ENCODE measurements at regions not wholly inside any gene's neighbourhood (a gene's known extent, or its start where the extent isn't known, plus 50 kb on each side); places are given as distances from the start of the nearest gene placed in this dataset.

GRCh38 chr16:73713778-73714495 lies 582.7 kb upstream of the PSMD7 start:
- in situ Hi-C loops (cut with MboI; ENCODE audit: low pct_unique_long_range_greater_than_20kb, low sequenced_read_pairs, unreplicated experiment) = no loop called here
- DNase-seq (ENCODE audit: low spot score) = no peak
- TF ChIP-seq CTCF (IDR thresholded peaks at IDR 0.05; ENCODE audit: extremely low read depth, insufficient read depth, missing control alignments) = peak; percentile 12

- in situ Hi-C loops (cut with MboI; ENCODE audit: low pct_unique_long_range_greater_than_20kb, low sequenced_read_pairs, unreplicated experiment) = no loop called here
- no peak for TF ChIP-seq CTCF (IDR thresholded peaks at IDR 0.05; ENCODE audit: extremely low read depth, insufficient read depth, missing control alignments)
- DNase-seq (ENCODE audit: low spot score) = no peak
These were observed 583.4 kb upstream of the PSMD7 start for GRCh38 chr16:73713251-73713650.

- TF ChIP-seq CTCF (IDR thresholded peaks at IDR 0.05; ENCODE audit: extremely low read depth, insufficient read depth, missing control alignments) = no peak
- in situ Hi-C loops (cut with MboI; ENCODE audit: low pct_unique_long_range_greater_than_20kb, low sequenced_read_pairs, unreplicated experiment) = no loop called here
- no peak for DNase-seq (ENCODE audit: low spot score)
These were observed 585.1 kb upstream of the PSMD7 start for GRCh38 chr16:73711406-73712080.

GRCh38 chr16:73710526-73710925 lies 586.1 kb upstream of the PSMD7 start:
- in situ Hi-C loops (cut with MboI; ENCODE audit: low pct_unique_long_range_greater_than_20kb, low sequenced_read_pairs, unreplicated experiment) = no loop called here
- DNase-seq (ENCODE audit: low spot score) = no peak
- TF ChIP-seq CTCF (IDR thresholded peaks at IDR 0.05; ENCODE audit: extremely low read depth, insufficient read depth, missing control alignments) = no peak

GRCh38 chr16:73707863-73708262 lies 588.8 kb upstream of the PSMD7 start:
- DNase-seq (ENCODE audit: low spot score) = no peak
- in situ Hi-C loops (cut with MboI; ENCODE audit: low pct_unique_long_range_greater_than_20kb, low sequenced_read_pairs, unreplicated experiment) = no loop called here
- no peak for TF ChIP-seq CTCF (IDR thresholded peaks at IDR 0.05; ENCODE audit: extremely low read depth, insufficient read depth, missing control alignments)

- in situ Hi-C loops (cut with MboI; ENCODE audit: low pct_unique_long_range_greater_than_20kb, low sequenced_read_pairs, unreplicated experiment) = no loop called here
- DNase-seq (ENCODE audit: low spot score) = no peak
- no peak for TF ChIP-seq CTCF (IDR thresholded peaks at IDR 0.05; ENCODE audit: extremely low read depth, insufficient read depth, missing control alignments)
These were observed 592.7 kb upstream of the PSMD7 start for GRCh38 chr16:73703891-73704290.

Measured in GM13977 (cell line).